ENCODE measurements at regions not wholly inside any gene's neighbourhood (a gene's known extent, or its start where the extent isn't known, plus 50 kb on each side); places are given as distances from the start of the nearest gene placed in this dataset.
"Not testable (repeated sequence)": the region's sequence is repeated elsewhere in the genome, so short reads cannot be mapped to it uniquely, and the experiment has no call there.

- DNase-seq (ENCODE audit: low spot score): not testable (repeated sequence)
These were observed 51.0 kb downstream of the NPIPB11 start for GRCh38 chr16:29355339-29356059.

GRCh38 chr16:29354449-29354848 is 52.1 kb downstream of the NPIPB11 start:
- DNase-seq (ENCODE audit: low spot score): not testable (repeated sequence)

GRCh38 chr16:29352617-29352999 is 53.9 kb downstream of the NPIPB11 start:
- DNase-seq (ENCODE audit: low spot score): not testable (repeated sequence)

GRCh38 chr16:29351970-29352616 is 54.4 kb downstream of the NPIPB11 start:
- not testable (repeated sequence) for DNase-seq (ENCODE audit: low spot score)

- DNase-seq (ENCODE audit: low spot score): not testable (repeated sequence)
These were observed 55.1 kb downstream of the NPIPB11 start for GRCh38 chr16:29351271-29351969.

GRCh38 chr16:29349966-29350365 is 56.5 kb downstream of the NPIPB11 start:
- DNase-seq (ENCODE audit: low spot score): not testable (repeated sequence)

GRCh38 chr16:29348748-29349147 is 57.8 kb downstream of the NPIPB11 start:
- not testable (repeated sequence) for DNase-seq (ENCODE audit: low spot score)

- DNase-seq (ENCODE audit: low spot score): not testable (repeated sequence)
These were observed 58.3 kb downstream of the NPIPB11 start for GRCh38 chr16:29348123-29348690.

- DNase-seq (ENCODE audit: low spot score): not testable (repeated sequence)
These were observed 59.5 kb downstream of the NPIPB11 start for GRCh38 chr16:29346796-29347580.

- not testable (repeated sequence) for DNase-seq (ENCODE audit: low spot score)
These were observed 60.3 kb downstream of the NPIPB11 start for GRCh38 chr16:29346203-29346602.

- not testable (repeated sequence) for DNase-seq (ENCODE audit: low spot score)
These were observed 63.6 kb downstream of the NPIPB11 start for GRCh38 chr16:29342937-29343336.

GRCh38 chr16:29340779-29341438 is 65.6 kb downstream of the NPIPB11 start:
- DNase-seq (ENCODE audit: low spot score): not testable (repeated sequence)

- DNase-seq (ENCODE audit: low spot score): not testable (repeated sequence)
These were observed 66.3 kb downstream of the NPIPB11 start for GRCh38 chr16:29340235-29340634.

GRCh38 chr16:29338821-29339700 is 67.5 kb downstream of the NPIPB11 start:
- DNase-seq (ENCODE audit: low spot score): not testable (repeated sequence)

- not testable (repeated sequence) for DNase-seq (ENCODE audit: low spot score)
These were observed 69.1 kb downstream of the NPIPB11 start for GRCh38 chr16:29337385-29337901.

GRCh38 chr16:29335549-29335846 is 71.0 kb downstream of the NPIPB11 start:
- not testable (repeated sequence) for DNase-seq (ENCODE audit: low spot score)

- DNase-seq (ENCODE audit: low spot score): not testable (repeated sequence)
These were observed 71.5 kb downstream of the NPIPB11 start for GRCh38 chr16:29334776-29335548.

GRCh38 chr16:29333492-29334097 is 72.9 kb downstream of the NPIPB11 start:
- not testable (repeated sequence) for DNase-seq (ENCODE audit: low spot score)
